ENCODE measurements at regions not wholly inside any gene's neighbourhood (a gene's known extent, or its start where the extent isn't known, plus 50 kb on each side); places are given as distances from the start of the nearest gene placed in this dataset.
A peak's percentile ranks its signal among the peaks of the same experiment; 100 is the strongest.

DNA sequence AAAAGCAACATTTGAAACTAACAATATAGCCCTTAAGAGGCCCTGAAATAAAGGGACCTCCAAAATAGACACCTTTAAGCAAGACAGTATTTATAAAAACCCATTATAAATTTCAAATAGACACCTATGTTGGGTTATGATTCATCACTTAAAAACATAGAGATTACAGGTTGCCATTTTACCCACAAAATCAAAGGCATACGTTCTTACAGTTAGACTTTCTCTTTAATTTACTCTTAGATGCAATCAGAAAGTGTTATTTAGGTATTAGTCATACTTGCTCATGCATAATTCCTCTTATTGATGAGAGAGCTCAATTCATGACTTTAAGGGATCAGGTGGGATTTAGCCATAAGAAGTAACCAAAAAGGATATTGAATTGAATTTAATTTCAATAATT is 51.5 kb upstream of the TMEM200A start:
- TF ChIP-seq, protein P1, sequence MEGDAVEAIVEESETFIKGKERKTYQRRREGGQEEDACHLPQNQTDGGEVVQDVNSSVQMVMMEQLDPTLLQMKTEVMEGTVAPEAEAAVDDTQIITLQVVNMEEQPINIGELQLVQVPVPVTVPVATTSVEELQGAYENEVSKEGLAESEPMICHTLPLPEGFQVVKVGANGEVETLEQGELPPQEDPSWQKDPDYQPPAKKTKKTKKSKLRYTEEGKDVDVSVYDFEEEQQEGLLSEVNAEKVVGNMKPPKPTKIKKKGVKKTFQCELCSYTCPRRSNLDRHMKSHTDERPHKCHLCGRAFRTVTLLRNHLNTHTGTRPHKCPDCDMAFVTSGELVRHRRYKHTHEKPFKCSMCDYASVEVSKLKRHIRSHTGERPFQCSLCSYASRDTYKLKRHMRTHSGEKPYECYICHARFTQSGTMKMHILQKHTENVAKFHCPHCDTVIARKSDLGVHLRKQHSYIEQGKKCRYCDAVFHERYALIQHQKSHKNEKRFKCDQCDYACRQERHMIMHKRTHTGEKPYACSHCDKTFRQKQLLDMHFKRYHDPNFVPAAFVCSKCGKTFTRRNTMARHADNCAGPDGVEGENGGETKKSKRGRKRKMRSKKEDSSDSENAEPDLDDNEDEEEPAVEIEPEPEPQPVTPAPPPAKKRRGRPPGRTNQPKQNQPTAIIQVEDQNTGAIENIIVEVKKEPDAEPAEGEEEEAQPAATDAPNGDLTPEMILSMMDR (conservative IDR thresholded peaks at IDR 0.05; ENCODE audit: control insufficient read depth, insufficient read depth, low read depth, low read length): no peak
- H3K4me3 ChIP-seq (ENCODE audit: control insufficient read depth, low read depth, low read length): no peak overlapping the region
- DNase-seq (ENCODE audit: low read depth): no peak

DNA sequence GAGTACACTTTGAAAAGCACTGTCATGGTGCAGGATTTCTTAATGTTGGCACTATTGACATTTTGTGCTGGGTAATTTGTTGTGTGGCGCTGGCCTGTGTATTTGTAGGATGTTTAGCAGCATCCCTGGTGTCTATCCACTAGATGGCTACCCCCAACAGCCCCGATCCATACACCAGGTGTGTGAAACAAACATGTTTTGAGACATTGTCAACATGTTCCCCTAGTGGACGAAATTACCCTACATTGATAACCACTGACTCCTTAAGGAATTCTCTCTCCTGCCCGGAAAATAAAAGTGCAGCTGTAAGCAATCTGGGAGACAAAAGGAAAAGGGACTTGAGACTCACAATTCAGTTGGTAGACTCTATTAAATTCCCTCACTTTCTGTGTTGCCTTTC is 52.6 kb upstream of the TMEM200A start:
- no peak for DNase-seq (ENCODE audit: low read depth)
- TF ChIP-seq, protein P1 (conservative IDR thresholded peaks at IDR 0.05; ENCODE audit: control insufficient read depth, insufficient read depth, low read depth, low read length): no peak
- H3K4me3 ChIP-seq (ENCODE audit: control insufficient read depth, low read depth, low read length): no peak overlapping the region

DNA sequence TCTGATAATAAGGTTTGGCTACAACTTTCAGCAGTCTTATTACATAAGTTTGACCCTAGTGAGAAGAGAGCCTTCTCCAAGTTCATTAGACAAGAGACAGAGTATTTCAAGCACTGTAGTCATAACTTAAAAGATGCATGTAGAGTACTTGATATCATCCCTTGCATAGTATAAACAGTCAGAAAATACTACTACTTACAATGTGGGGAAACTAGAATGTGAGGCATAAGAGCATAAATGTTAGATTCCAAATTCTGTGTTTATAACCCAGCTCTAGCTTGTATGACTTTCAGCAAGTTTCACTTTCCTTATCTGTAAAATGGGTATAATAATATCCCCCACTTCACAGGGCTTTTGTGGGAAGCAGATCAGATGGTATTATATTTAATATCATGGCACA is 56.8 kb upstream of the TMEM200A start:
- TF ChIP-seq, protein P1 (conservative IDR thresholded peaks at IDR 0.05; ENCODE audit: control insufficient read depth, insufficient read depth, low read depth, low read length): no peak
- no peak for DNase-seq (ENCODE audit: low read depth)
- no peak overlapping the region for H3K4me3 ChIP-seq (ENCODE audit: control insufficient read depth, low read depth, low read length)

DNA sequence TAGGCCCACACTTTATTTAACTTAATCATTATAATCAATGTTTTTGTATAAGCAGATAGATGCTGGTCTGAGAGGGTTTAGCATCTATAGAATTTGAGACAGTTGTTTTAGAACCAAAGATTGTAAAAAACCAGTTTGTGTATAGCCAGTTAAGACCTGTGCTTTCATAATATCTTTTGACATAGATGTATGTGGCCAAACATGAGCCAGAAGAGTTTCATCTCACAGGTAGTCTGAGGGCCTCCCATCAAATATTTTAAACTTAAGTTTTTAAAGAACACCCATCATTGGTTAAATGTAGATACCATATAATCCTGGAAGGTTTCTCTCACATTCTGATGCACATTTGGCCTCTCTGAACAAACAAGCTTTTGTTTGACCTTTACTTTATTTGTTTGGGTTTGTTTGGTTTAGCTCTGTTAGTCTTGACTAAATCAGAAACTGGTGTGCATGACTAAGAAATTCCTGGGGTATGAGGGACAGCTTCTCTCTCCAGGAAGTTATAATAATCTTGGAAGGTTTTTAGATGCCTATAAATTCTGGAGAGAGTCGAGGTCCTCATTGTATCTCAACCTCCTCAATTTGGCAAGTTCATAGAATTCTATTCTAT is 58.0 kb upstream of the TMEM200A start:
- TF ChIP-seq, protein P1 (conservative IDR thresholded peaks at IDR 0.05; ENCODE audit: control insufficient read depth, insufficient read depth, low read depth, low read length): no peak
- DNase-seq (ENCODE audit: low read depth): peak; percentile 82

DNA sequence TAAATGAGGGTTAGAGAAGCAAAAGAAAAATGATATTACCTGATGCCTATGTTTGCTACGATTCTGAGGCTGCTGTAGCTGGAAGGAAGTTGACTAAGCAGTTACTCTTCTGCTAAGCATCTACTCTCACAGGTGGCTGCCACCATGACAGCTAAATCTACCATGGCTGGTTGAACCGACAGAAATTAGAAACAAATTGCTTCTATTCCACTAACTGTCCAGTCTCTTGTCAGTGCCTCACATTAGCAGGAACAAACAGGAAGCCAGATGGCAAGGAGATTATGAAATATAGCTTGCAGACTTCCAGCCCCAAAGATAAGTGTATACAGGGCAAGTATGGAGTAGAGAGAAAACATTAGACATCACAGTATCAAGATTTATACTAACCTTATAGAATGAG is 59.4 kb upstream of the TMEM200A start:
- DNase-seq (ENCODE audit: low read depth): no peak
- no peak overlapping the region for H3K4me3 ChIP-seq (ENCODE audit: control insufficient read depth, low read depth, low read length)
- TF ChIP-seq, protein P1 (conservative IDR thresholded peaks at IDR 0.05; ENCODE audit: control insufficient read depth, insufficient read depth, low read depth, low read length): no peak

More for the DNA sequence above, 58.0 kb upstream of the TMEM200A start:
- no peak overlapping the region for H3K4me3 ChIP-seq (ENCODE audit: control insufficient read depth, low read depth, low read length)

DNA sequence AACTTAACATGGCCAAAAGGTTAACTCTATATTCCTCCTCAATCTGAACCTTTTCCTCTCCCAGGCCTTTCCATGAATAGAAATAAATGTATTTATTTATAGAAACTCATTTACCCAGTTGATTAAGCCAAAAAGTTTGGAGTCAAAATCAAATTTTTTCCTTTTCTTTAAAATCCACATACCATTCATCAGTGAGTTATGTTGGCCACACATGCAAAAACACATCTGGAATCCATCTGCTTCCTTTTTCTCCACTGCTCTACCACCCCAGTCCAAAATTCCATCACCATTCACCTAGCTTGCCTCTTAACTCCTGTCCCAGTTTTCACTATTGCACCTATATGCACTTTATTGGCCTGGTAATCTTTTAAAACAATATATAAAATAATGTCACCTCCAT is 62.4 kb upstream of the TMEM200A start:
- no peak overlapping the region for H3K4me3 ChIP-seq (ENCODE audit: control insufficient read depth, low read depth, low read length)
- peak; percentile 74 for DNase-seq (ENCODE audit: low read depth)
- TF ChIP-seq, protein P1 (conservative IDR thresholded peaks at IDR 0.05; ENCODE audit: control insufficient read depth, insufficient read depth, low read depth, low read length): no peak

DNA sequence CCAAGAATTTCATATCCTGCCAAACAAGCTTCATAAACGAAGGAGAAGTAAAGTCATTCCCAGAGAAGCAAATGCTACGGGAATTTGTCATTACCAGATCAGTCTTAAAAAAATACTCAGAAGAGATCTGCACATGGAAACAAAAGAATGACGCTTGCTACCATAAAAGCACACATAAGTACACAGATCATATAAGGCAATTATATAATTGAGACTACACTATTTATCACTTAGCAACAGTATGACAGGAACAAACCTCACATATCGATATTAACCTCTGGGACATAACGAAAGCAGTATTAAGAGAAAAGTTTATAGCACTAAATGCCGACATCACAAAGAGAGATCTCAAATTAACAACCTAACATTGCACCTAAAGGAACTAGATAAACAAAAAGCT is 67.6 kb upstream of the TMEM200A start:
- TF ChIP-seq, protein P1 (conservative IDR thresholded peaks at IDR 0.05; ENCODE audit: control insufficient read depth, insufficient read depth, low read depth, low read length): no peak
- H3K4me3 ChIP-seq (ENCODE audit: control insufficient read depth, low read depth, low read length): no peak overlapping the region
- no peak for DNase-seq (ENCODE audit: low read depth)
